ELR (cell line): ENCODE measurements at regions not wholly inside any gene's neighbourhood (a gene's known extent, or its start where the extent isn't known, plus 50 kb on each side); places are given as distances from the start of the nearest gene placed in this dataset.
A peak's percentile ranks its signal among the peaks of the same experiment; 100 is the strongest.

ENCODE experiments used
- DNase-seq: peaks from one replicate; pipeline ENCODE4 v3.0.0-alpha.2; 2015; ENCODE audit warnings: low read depth

DNA sequence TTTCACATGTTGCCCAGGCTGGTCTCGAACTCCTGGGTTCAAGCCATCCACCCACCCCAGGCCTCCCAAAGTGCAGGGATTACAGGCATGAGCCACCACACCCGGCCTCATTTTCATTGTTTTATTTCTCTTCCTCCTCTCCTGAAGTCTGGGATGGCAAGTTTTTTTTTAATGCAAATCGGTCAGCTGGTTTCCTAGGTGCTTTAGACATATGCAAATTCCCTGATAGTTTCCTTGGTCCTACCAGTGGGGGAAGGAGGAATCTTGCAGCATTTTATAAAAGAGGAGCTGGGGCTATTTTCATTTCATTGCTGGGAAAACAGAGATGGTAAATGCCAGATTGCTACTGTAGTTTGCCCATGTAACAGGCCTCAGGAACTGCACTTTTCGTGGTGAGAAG is 179.4 kb downstream of the ACTL7B start:
- no peak for DNase-seq

DNA sequence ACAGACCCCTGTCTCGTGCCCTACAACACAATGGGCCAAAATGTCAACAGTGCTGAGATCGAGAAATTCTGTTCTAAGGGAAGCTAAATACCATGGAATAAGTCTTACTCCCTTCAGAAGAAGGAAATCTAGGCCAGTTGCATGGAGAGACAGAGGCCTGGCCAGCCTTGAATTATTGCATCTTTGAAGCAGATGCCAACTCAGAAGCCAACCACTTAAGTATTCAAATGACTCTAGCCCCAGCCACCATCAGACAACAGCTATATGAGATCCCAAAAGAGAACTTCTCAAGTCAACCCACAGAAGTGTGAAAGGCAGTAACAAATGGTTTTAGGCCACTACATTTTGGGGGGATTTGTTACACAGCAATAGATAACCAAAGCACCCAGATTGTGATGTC is 180.1 kb downstream of the ACTL7B start:
- no peak for DNase-seq

DNA sequence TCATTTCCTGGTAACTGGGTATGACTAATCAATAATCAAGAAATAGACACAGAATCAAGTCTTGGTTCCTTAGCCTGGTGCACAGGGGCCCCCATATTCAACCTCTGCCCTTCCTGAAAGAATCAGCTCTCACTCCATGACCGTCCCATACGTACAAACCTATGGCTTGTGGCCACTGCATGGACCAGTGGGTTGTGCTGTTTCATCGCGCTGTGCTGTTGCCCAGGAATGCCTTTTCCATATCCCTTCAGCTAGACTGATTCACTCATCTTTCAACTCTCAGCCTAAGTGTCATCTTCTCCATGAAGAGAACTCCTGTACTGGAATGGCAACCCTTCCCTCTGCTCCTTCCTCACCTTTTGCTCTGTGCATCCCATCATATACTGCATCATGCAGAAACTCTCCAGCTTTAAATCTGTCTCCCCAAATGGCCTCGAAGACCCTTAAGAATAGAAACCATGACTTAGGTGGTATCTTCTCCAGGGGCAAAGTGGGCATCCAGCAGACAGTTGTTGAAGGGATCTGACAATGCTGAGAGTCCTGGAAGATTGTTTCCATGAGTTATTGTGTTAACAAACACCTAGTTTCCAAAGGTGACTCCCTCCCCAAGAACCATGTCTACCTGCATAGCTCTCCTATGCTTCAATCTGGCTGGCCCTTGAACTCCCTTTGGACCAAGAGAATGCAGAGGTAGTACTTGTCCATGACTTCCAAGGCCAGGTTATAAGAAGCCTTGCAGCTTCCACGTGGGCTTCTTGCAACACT is 180.8 kb downstream of the ACTL7B start:
- DNase-seq = no peak

DNA sequence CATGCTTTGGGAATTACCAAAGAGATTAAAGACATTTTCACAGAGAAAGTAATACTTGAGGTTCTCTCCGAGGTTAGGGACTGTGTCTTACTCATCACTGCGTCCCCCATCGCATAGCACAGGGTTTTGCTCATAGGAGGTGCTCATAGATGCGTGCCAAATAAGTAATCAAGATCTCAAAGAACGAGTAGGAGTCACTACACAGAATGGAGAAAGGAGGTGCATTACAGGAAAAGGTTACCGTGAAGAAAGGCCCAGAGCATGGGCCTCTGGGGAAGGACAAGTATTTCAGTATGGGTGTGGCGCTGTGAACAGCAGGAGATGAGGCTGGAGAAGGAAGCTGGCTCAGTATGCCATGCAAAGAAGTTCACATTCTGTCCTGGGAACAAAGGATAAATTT is 182.4 kb downstream of the ACTL7B start:
- DNase-seq = peak; percentile 69

DNA sequence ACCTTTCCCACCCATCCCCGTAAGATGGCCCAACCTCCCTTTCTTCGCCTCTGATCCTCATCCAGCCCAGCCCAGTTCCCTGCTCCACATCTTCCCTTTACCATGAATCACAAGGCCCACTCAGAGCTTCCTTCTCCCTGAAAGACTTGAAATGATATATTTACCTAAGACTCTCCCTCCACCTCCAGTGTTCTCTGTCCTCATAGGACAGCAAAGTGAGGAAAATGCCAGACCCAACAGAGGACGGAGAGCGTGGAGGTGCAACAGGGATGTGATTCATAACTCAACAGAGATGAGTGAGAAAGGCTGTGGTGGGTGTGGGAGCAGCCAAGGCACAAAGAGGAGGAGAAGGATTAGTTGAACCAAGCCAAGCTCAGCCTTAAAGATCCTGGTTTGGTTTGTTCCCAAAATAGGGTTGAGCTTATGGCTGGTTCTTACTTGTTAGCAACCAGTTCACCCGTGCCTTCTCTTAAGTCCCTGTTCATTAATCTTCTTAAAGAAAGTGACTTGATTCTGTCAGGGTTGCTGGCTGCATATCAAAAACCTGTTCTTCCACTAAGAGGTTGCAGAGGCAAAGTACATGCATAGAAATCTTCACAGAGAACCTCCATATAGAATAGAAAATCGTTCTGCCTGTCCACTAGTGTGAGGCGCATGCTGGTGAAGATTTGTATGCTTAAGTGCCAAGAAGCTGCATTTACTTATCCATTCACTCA is 183.2 kb downstream of the ACTL7B start:
- DNase-seq = peak; percentile 29

DNA sequence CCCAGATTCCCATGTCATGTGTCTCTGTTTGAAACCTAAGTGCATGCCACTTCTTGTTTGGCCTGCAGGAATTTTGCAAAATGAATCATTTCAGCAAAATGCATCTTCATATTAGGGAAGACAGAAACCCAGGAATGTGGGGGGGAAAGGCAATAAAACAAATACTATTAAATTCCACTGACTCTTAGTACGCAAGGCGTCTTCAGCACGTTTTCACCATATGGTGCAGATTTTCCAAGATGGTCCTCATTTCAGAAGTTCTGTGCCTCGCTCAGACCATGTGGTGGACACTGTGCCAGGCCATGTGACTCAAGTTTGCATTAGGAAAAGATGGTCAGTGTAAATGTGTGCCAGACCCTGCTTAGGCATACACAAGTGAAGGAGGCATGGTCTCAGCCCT is 184.0 kb downstream of the ACTL7B start:
- DNase-seq = peak; percentile 73

DNA sequence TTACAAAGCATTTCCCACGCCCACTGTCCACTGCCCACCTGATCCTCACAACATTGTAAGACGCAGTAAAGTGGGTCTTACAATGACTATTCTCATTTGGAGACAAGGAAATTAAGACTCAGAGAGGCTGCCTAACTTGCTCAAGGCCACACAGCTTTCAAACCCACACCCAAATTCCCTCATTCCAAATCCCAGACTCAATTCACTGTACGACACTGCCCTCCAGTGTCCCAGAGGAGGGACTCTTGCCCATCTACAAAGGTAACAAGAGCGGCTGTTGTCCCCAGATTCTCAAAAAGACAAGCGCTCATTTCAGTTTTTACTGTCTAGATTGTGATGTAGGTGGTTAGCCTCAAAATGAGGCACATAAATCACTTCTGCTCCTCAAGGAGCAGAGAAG is 184.6 kb downstream of the ACTL7B start:
- DNase-seq = peak; percentile 52

DNA sequence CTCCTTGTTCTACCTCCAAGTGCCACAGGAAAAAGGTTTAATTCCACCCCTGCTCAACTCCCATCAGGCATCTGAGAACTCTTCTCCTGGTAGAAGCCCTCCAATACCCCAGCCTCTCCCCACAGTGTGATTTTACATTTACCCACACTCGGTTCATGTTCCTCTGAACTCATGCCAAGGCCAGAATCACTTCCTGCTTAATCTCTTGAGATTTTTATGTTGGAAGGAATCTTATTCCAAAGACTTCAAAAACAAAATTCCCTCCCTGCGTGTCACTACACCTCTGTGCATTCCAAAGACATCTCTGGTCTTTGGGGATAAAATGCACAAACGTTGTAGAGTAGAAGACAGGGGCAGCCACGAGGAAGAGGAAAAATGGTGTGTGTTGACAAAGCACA is 186.8 kb downstream of the ACTL7B start:
- no peak for DNase-seq

DNA sequence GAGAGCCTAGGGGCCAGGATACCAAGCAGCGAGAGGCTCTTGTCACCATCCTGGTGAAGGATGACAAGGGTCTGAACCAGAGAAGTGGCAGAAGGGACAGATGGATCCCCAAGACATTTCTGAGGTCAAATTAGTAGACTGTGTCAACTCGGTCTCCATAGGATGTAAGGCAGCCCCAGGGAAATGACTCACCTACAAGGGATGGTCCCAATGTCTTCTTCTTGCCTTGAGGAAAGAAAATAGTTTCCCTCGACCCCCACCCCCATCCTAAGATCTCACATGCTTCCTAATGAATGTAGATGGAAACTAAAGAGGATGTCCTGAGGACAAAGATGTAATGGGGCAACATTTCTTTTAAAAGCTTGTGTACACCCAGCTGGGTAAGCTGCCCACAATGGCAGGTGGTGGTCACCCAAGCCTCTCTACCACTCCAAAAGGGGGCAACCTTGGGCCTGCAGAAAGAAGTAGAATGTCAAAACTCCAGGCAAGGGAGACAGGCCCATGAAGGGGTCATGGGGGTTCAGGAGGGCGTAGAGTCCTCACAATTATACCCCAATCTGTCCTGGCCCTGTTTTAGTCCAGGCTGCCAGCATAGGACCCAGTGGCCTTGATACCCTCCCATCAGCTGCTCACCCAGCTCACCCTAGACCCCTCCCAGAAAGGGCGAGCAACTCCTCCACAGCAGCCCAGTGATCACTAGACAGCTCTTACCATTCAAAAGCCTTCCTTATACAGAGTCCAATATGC is 187.4 kb downstream of the ACTL7B start:
- peak; percentile 31 for DNase-seq

DNA sequence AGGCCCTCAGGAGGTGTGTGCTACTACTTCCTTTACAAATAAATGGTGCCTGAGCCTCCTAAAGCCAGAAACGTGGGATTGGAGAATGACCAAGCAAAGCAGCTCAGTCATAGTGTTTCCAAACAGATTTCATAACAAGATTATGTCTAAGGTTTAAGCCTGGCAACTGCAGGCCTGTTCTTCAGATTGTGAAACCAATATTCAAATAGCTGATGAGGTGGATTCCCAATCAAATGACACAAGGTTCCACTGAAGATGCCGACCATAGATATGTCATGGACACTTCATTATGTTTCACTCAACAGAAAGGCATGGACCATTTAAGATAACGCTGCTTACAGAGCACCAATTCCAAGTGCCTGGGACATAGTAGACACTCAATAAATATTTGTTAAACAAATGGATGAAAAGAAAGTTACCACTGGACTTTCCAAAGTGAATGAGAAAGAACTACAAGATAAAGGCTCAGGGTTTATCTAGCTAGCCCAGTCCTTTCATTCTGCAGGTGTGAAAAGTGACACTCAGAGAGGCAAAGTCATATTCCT is 189.5 kb downstream of the ACTL7B start:
- DNase-seq = peak; percentile 39

DNA sequence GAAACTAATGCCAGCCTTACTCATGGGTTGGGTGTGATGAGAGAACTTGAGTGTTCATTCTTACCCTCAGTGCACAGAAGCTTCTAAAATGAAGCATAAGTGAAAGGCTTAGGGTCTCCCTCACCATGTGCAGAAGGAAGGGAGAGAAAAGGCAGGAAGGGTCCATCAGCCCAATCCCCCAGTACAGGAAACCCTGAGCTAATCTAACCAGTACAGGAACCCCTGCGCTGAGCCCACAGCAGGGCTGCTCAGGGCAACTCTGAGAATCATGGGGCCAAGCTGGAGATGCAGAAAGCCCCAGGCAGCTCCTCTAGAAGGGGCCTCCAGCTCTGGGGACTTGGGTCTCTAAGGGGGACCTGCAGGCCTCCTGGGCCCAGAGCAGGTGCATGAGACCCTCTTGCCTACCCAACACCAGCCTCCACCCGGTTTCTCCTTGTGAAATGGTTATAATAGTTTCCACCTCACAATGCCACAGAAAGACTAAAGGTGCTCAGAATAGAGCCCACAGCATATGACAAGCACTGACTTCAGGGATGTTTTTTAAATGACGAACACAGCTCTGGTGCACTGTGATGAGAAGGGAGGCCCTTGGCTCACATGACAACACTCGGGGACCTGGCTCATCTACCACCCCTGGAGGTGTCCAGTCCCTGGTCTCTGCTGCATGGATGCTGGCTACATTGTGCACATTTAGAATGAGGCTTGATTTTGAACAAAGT is 190.1 kb downstream of the ACTL7B start:
- no peak for DNase-seq

DNA sequence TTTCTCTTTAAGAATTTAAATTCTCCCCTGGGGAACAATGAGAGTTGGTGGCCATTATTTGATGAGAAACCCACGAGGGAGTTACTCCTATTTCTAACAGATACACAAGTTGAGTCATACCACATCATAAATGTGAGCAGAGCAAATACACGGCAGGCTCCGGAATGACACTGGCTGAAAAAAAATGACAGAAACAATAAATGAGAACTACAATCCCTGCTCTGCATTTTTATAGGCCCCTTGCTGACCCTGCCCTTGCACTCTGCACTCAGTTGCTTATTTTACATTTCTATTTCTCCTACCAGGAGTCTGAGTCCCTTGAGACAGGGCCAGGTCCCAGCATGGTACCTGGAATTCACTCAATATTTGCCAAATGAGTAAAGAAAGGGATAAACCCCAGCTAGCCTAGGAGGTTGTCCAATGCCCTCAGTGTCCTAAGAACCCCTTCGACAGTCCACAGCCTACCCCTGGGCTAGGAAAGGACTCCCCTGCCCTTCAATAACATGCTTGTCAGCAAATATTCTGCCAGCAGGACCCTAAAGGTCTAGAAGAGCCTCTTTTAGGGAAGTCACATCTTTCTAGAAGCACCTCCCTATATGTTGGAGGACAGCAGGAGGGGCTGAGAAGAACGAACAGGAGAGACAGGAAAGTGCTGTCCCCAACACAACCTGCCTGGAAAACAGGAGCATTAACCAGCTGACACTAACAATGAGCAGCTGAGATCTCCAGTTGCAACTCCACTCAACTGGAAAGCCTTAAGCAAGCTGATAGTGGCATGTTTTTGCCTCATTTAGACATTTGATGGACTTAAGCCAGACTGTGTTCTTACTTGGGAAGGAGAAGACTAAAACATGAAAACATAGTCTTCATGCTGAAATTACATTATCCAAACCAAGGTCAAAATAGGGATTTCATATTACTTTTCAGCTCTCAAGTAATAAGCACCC is 191.2 kb downstream of the ACTL7B start:
- peak; percentile 37 for DNase-seq

DNA sequence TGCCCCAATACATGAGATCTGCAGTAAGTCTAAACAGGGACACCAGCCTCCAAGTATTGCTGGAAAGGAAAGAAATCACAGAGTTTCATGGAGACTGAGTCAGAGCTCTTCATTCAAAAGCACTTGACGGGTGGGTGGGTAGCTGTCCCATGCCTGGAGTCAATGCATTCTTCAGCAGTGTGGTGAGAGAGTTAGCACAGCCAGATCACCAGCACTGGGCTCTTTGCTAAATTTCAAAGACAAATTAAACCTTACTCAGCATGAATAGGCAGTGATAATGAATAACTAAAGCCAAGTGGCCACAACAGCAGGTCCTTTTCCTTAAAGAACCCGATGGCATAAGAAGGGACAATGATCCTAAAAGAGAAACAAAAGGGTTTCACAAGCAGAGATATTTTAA is 192.4 kb downstream of the ACTL7B start:
- DNase-seq = no peak

DNA sequence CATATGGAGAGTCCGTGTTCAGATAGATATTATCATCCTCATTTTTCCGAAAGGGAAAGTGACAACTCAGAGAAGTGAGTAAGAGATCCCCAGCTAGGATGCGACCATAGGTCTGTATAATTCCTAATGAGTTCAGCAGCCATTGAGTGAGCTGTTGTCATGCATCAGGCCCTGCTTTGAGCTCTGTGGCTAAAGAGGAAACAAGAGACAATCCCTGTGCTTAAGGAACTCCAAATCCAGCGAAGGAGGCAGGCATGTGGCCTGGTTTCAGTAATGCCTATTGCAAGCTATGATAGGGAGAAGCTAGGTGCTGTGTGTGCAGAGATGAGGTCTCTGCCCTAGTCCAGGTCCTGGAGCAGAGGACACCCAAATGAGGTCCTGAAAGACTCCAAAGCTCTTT is 192.8 kb downstream of the ACTL7B start:
- no peak for DNase-seq

DNA sequence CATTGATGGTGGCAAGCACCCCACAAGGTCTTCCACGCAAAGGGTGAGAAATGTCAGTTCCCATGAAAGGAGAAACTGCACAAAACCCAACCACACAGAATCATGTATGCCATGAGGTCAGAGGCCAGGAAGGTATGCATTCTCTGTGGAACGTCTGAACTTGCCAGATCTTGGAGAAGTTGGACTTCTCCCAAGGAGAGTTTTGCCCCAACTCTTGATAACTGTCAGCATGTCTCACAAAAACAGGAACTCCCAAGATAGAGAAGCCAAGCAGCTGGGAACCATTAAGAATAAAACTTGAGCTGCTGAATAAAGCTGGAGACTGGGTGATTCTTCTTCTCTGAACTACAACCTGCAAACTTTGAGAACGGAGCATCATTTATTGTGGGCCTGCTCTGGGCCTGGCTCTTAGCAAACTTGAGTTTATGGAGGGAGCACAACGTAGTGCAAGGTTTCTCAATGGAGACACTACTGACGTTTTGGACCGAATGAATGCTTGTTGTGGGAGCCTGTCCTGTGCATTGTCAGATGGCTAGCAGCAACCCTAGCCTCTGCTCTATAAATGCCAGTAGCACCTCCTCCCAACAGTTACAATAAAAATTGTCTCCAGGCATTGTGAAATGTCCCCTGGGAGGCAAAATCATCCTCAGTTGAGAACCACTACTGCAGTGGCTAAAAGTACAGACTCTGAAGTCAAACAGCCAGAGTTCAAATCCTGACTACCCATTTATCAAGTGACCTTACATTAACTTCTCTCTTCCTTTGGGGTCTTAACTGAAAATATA is 193.5 kb downstream of the ACTL7B start:
- DNase-seq = no peak

DNA sequence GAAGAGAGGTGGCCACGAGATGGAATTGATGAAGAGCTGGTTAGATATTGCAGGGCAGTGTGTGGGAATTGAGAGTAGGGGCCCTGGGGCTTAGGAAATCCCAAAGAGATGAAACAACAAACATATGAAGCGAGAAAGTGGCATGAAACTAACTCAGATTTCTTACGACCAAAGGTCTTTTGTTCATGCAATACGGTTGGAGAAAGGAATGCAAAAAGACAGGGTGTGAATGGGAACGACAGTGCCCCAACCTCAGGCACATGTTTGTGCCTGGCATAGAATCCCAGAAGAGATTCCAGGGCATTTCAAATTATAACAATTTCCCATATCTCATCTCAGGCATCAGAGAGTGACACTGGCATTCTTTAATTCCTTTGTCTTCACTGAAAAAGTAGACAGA is 199.2 kb downstream of the ACTL7B start:
- DNase-seq = no peak

DNA sequence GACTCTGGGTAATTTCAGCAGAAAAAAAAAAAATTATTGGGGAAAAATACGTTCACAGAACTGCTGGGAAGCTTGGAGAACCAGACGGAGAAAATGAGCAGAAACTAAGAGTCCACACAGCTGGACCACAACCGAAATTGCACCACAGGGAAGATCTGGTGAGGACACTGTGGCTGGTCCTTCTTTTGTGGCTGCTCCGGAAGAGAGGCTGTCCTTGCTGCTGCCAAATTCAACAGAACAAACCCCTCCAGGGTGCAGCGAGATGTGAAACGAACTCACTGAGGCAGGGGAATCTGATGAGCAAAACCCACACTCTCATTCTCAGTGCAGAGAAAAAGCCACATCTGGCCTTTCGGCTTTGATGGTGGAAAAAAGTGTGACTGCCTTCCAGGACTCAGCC is 200.0 kb downstream of the ACTL7B start:
- DNase-seq = no peak

DNA sequence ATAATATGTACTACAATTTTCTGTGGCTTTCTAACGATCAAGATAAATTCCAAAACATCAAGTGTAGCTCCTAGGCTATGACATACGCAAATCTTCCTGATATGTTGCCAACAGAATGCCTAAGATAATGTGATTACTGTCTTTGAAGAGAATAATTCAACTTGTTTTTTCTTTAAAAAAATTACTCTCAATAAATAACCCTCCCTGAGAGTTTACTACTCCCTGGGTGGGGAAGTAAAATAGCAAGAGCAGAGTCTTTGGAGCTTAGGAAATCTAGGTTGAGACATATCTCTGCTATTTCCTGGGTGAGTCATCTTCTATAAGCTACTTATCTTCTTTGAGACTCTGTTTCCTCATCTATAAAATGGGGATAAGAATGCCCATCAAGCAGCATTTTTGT is 201.2 kb downstream of the ACTL7B start:
- DNase-seq = peak; percentile 34

DNA sequence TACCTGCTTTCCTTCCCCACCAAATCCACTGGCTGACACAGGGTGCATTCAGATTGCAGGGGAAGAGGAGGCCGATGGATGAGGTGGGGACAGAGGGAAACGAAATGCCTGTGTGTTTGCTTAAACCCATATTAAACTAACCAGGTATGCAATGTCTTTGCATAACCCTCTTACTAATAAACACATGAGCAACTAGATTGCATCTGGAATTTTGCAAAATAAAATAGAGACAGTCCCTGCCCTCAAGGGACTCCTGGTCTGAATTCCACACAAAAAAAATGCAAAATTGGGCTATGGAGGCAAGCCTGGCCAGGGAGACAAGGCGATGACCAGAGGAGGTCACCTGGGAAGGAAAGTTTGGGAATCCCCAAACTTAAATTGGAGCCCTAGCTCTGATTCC is 202.9 kb downstream of the ACTL7B start:
- no peak for DNase-seq

DNA sequence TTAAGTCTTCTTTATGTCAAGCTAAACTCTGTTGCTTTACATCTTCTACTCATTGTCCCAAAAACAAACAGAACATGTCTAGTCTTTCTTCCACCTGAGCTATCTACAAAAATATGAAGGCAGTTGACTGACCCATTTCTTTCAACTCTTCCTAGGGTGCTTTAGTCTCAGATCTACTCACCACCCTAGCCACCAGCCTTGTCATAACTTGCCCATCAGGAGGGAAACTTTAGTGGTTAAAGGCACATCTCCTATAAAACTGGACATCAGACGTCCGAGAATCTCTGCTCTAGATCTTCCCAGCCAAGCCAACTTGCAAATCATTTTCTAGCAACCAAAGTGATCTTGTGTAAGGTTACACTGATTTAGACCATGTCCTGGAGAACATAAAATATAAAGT is 205.0 kb downstream of the ACTL7B start:
- no peak for DNase-seq
